Erythroblast (primary cell): ENCODE measurements at regions not wholly inside any gene's neighbourhood (a gene's known extent, or its start where the extent isn't known, plus 50 kb on each side); places are given as distances from the start of the nearest gene placed in this dataset.

Experiments
- DNase-seq, 2 experiments: peaks; one replicate each; lab custom pipeline; 2025; lab: John Stamatoyannopoulos, UW
- GATA1 ChIP-seq: IDR thresholded peaks from 2 replicates; pipeline ENCODE4 v1.6.1; 2011; ENCODE audit warnings: low read depth, mild to moderate bottlenecking, control low read depth, low read length, moderate library complexity
- POLR2A ChIP-seq: IDR thresholded peaks from 2 replicates; pipeline ENCODE4 v1.6.1; 2011; ENCODE audit warnings: mild to moderate bottlenecking, low read length

DNA sequence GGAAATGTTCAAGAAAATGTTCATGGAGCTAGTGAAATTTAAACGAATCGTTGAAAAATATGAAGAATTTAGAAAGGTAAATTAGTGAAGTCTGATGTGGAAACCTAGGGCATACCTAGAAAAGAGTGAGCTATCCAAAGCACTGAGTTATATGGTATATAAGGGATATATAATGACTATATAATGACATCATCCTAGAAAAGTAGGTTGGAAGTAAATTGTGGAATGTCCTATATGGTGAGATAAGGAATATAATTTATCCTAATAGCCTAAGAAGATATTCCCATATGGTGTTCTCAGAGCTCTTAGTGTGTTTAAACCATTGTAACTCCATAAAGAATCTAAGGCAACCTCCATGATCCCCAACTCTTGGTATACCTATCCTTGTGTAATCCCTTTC, 876.4 kb upstream of the ADGRL2 start:
- TF ChIP-seq GATA1 (no peak), POLR2A (no peak)
- DNase-seq = no peak

DNA sequence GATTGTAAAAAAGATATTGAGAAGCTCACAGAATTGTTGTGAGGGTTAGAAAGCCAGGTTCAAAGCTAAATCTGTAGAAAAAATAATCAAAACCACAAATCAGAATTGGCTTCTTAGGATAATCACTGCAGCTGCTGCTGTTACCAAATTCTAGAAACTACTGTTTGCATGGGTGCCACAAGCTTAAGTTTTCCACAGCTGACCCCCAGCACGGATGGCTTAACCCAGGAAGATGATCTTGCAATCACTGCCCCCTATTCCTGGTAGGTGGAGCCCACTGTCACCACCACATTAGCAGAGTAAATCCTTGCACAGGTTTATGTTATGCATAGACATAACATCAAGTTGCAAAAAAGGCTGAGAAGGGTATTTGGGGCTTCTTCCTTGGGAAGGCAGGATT, 877.8 kb upstream of the ADGRL2 start:
- TF ChIP-seq GATA1 (no peak), POLR2A (no peak)
- no peak for DNase-seq

DNA sequence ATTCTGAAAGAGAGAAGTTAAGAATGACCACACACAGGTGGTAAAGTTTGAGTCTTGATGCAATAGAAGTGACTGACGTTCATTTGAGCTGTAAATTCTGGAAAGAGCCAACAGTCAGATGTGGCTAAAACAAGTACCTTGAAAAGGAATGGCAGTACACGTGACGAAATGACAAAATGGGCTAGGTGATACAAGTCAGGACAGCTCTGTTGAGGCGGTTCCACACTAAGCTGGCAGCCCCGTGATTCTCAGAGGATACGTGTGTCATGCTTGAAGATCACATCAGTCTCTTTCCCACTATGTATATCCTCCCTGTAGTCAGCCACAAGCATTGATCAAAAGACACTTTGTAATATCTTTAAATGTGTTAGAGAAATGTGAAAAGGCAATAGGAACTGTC, 881.3 kb upstream of the ADGRL2 start:
- TF ChIP-seq GATA1 = no peak
- TF ChIP-seq POLR2A = no peak
- no peak for DNase-seq

DNA sequence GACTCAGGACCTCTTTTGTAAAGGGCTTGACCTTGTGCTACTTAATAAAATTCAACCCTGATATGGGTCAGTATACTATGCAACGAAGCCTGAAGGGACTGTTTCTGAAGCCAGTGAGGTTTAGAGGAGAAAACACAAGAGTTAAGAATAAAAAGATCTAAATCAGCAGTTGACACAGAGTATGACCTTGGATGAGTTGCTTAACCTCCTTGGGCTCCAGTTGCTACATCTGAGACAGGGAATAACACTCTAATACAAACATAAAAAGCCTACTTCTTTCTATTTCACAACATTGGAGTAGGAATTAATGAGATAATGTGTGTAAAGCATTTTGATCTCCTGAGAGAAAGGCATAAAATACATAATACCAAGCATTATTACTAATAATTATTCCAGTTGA, 882.4 kb upstream of the ADGRL2 start:
- TF ChIP-seq POLR2A (no peak), GATA1 (no peak)
- DNase-seq = no peak

DNA sequence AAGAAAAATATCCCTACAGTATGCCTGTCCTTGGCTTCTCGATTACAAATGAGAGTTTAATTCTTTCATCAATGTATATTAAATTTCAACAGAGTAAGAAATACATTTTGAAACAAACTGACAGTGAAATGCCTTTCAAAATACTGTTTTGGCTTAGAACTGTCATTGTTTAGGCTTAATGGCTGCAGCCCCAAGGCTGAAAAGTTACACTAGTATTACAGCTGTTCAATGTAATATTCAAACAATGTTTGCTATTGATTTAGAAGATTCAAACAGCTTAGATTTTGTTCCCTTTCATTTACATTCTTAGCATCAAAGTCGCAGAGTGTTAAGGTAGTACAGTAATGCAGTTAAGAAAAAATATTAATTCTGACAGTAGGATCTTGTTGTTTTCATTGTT, 882.9 kb upstream of the ADGRL2 start:
- no peak for DNase-seq
- TF ChIP-seq GATA1 = no peak
- TF ChIP-seq POLR2A = no peak

DNA sequence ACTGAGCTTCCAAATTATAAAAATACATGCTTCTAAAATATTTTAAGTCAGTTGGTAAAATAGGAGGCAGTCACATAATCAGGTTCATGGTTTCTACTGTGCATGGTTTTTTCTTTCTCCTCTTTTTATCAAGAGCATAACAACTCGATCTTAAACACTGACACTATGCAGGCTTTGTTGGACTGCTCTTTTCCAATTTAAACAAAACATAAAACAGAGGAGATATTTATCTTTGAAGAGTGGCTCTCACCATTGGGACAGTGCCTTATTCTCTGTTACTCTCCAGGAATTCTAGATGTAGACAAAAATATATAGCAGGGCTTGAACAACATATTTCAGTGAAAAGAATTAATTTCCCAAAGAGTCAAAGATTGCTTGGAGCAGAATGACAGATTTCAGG, 883.5 kb upstream of the ADGRL2 start:
- no peak for DNase-seq
- TF ChIP-seq GATA1 = no peak
- no peak for TF ChIP-seq POLR2A

DNA sequence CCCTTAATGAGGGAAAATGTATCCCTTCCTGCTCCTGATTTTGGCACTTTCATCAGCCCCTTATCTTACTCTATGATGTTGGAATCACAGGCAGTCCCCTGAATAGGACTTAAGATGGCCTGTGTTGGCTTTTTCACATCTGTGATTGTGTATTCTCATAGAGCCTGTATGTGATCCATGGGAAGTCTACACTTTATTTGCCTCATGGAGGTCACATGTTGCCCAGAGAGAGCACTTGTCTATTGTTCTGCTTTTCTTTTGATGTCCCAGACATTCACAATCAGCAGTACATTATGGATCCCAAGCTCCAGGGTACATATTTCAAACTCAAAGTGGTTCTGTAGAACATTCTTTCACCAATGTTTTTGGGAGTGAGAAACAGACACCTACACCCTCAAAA, 885.2 kb upstream of the ADGRL2 start:
- TF ChIP-seq GATA1 (no peak), POLR2A (no peak)
- no peak for DNase-seq

DNA sequence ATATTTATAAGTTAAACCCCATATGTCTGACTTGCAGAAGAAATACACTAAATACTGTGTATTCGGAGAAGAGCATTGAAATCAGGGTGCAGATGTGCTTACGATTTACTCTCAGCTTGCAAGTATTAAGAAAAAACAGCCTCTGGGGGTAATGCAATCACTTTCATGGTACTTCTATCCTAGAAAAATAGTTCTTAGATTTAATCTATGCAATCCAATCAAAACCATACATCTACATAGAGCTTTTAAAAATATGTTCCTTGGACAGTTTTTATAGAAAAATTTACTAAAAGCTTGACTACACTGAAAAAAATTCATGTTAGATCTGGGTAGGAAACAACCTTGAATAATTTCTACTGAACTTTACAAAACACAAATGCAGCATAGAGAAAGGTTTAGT, 890.3 kb upstream of the ADGRL2 start:
- DNase-seq = no peak
- TF ChIP-seq POLR2A (no peak), GATA1 (no peak)

DNA sequence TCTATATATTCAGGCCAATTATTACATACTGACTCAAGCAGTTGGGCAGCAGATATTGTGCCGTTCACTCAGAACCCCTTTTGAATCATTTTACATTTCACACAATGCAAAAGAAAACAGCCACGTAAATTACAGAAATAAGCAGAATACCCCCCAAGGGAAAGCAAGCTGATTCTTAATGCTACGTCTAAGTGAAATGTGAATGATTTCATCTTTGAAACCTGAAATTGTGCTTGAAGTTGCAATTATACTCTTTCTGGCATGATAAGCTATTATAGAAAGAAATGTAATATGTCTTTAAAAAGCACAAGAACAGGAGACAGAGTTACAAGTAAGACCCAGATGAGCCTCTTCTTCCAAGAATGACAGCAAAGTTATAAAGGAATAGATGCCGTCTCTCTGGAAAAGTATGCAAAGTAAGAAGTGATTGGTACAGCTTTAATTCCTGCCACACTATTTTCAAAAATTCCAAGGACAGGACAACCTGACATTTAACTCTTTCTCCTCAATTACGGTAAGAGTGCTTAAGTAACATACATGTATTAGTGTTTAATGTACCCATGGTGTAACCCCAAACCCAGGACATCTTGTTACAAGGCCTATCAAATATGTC, 891.5 kb upstream of the ADGRL2 start:
- DNase-seq = no peak
- no peak for TF ChIP-seq GATA1
- TF ChIP-seq POLR2A = no peak

DNA sequence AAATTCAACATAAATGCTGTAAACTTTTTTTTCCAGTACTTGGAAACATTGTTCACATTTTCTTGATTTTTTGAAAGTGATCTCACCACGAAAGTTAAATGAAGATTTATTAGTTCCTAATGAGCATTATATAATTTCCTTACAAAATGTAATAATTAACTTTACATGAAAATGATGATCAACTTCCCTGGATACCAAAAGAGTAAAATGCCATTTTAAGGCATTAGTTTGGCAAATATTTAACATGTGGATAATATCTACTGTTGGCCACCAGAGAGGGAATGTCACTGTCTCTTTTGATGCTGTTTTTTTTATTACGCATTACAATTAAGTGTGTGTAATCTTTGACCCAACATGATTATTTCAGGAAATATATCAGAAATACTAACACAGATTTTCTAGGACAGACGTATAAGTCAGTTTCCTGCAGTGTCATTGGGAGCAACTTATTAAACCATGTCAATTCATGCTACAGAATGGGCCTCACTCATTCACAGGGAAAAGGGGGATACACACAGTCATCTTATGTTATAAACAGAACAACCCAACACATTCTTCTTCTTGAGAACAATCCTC, 903.9 kb upstream of the ADGRL2 start:
- TF ChIP-seq POLR2A (no peak), GATA1 (no peak)
- DNase-seq = no peak

DNA sequence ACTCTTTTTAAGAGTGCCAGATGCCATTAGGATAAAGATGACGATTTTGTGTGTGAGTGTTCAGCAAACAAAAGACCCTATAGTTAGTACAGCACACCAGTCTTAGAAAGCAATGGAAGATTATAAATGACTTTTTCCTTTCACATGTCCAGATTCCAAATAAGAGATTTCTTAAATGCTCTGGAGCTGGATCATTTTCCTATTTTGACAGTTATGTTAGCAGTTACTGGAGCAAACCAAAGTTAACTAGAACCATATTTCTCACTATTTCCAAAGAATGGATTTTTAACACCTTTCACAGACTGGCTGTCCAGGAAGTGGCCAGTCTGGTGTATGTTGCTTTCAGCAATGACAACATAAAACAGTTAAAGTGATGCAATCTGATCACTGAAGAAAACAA, 905.8 kb upstream of the ADGRL2 start:
- TF ChIP-seq GATA1 (no peak), POLR2A (no peak)
- DNase-seq = no peak

DNA sequence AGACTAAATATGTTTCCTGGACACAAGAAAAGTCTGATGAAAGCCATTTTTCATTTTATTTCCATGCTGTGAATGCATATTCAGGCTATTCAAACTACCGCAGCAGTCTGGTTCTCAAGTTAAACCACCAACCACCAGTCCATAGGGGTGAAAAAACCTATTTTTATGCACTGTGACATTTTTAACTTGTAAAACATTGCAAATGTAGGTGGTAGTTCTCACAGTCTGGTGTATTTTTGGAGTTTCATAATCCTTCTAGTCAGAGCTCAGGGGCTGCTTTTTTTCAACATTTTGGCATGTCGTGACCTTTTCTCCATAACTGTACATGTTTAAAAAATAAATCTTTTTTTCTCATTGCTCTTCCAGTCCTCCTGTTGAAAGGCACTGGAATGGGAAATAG, 907.6 kb upstream of the ADGRL2 start:
- no peak for DNase-seq
- TF ChIP-seq GATA1 (no peak), POLR2A (no peak)

DNA sequence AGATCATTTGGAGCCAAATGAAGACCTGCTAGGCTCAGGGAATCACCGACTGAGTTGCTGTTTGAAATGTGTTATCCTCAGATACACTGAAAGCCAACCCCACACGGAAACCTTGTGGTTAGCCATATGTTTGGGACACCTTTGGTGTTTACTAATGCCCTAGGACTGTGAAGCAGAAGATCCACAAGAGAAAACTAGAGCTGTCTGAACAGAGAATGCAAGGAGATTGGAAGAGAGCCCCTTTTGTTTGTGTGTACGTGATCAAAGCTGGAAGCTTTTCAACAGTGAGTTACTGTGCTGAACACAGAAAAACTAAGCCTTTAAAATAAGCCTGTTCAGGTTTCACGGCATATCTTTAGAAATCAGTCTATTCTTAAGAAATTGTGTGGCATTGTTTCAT, 908.2 kb upstream of the ADGRL2 start:
- TF ChIP-seq GATA1 (no peak), POLR2A (no peak)
- no peak for DNase-seq

DNA sequence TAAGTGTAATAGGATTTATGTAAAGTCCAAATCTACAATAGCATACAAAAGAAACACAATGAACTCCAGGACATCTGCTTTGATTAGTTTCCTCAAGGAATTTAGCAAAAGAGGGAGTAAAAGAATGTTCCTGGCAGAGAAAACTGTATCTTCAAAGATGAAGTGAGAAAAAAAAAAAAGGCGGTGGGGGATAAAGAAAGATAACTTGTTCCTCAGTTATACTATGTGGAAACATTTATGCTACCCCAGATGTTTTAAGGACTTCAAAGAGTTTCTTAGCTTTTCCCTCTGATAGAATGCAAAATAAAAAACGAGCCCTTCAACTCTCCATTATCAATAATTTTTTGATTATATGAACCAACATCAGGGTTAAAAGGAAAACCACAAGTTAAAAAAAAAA, 908.9 kb upstream of the ADGRL2 start:
- TF ChIP-seq POLR2A (no peak), GATA1 (no peak)
- no peak for DNase-seq

DNA sequence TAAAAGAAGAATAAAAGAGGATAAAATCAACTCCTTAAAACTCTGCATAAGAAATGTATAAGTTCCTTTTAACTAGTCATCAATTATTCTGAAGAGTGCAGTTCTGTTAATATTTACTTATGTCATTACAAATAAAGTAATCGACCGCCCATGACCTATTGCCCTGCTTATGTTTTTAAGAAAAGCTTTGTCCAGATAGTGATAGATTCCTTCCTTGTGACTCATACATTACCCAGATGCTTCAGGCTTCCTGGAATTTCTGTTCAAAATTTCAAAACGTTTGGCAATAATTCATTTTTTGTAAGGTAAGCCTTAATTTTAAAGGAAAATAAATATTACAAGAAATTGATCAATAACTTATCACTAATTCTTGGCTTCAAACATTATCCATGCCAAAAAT, 918.2 kb upstream of the ADGRL2 start:
- no peak for DNase-seq
- TF ChIP-seq POLR2A (no peak), GATA1 (no peak)
